GM23338 (cell line): ENCODE measurements at regions not wholly inside any gene's neighbourhood (a gene's known extent, or its start where the extent isn't known, plus 50 kb on each side); places are given as distances from the start of the nearest gene placed in this dataset.

Source experiments
- ATAC-seq: fragments of 200-7000 bp; cut with Tn5 transposase; 3 replicates; pipeline ENCODE4 v1.9.1; 2020
- DNase-seq: peaks from one replicate; pipeline ENCODE4 v3.0.0-alpha.2; 2015; ENCODE audit warnings: low spot score
- H2AFZ ChIP-seq: fragments of 200-600 bp; sonication (generic); 2 replicates; pipeline ENCODE4 v1.8.0; 2016; ENCODE audit warnings: antibody characterized with exemption, mild to moderate bottlenecking, moderate library complexity
- H3F3A ChIP-seq: fragments of 200-600 bp; sonication (generic); replicated peaks from 2 replicates; pipeline ENCODE4 v1.8.0; 2017; ENCODE audit warnings: antibody characterized with exemption, mixed run types, low read depth
- H3K27ac ChIP-seq: fragments of 200-600 bp; sonication (generic); 2 replicates; pipeline ENCODE4 v1.6.1; 2016; ENCODE audit warnings: low read depth
- H3K27me3 ChIP-seq: fragments of 200-600 bp; sonication (generic); 2 replicates; pipeline ENCODE4 v1.8.0; 2016; ENCODE audit warnings: mild to moderate bottlenecking, mixed run types, moderate library complexity; ENCODE audit not compliant: insufficient read depth
- H3K36me3 ChIP-seq: fragments of 200-600 bp; sonication (generic); 2 replicates; pipeline ENCODE4 v1.8.0; 2016; ENCODE audit warnings: mild to moderate bottlenecking; ENCODE audit not compliant: insufficient read depth
- H3K4me1 ChIP-seq: fragments of 200-600 bp; sonication (generic); 2 replicates; pipeline ENCODE4 v1.8.0; 2016; ENCODE audit warnings: mild to moderate bottlenecking, moderate library complexity; ENCODE audit not compliant: insufficient read depth
- H3K4me2 ChIP-seq: fragments of 200-600 bp; sonication (generic); 2 replicates; pipeline ENCODE4 v1.7.1; 2017; ENCODE audit warnings: mixed run types
- H3K4me3 ChIP-seq: fragments of 200-600 bp; sonication (generic); 2 replicates; pipeline ENCODE4 v1.6.1; 2016; ENCODE audit warnings: mixed run types
- H3K79me2 ChIP-seq: fragments of 200-600 bp; sonication (generic); replicated peaks from 2 replicates; pipeline ENCODE4 v1.8.0; 2017; ENCODE audit warnings: mild to moderate bottlenecking; ENCODE audit not compliant: insufficient read depth
- H3K9me2 ChIP-seq: fragments of 200-600 bp; sonication (generic); 2 replicates; pipeline ENCODE4 v1.8.0; 2017; ENCODE audit not compliant: insufficient read depth
- H4K20me1 ChIP-seq: fragments of 200-600 bp; sonication (generic); replicated peaks from 2 replicates; pipeline ENCODE4 v1.8.0; 2017; ENCODE audit warnings: mild to moderate bottlenecking; ENCODE audit not compliant: insufficient read depth
- H3K27ac Mint-ChIP-seq: 2 replicates; pipeline ENCODE4 v1.8.0; 2020; ENCODE audit warnings: inconsistent platforms, mild to moderate bottlenecking, moderate library complexity, mixed read lengths
- H3K27me3 Mint-ChIP-seq: 3 replicates; pipeline ENCODE4 v1.8.0; 2022; ENCODE audit warnings: low read depth, mild to moderate bottlenecking, moderate library complexity, mixed read lengths, inconsistent platforms; ENCODE audit not compliant: insufficient read depth, poor library complexity
- H3K36me3 Mint-ChIP-seq: 3 replicates; pipeline ENCODE4 v1.8.0; 2021; ENCODE audit warnings: low read depth, mild to moderate bottlenecking, inconsistent platforms, moderate library complexity, mixed read lengths
- H3K4me1 Mint-ChIP-seq: 3 replicates; pipeline ENCODE4 v1.8.0; 2020; ENCODE audit warnings: mild to moderate bottlenecking, inconsistent platforms, mixed read lengths
- H3K4me3 Mint-ChIP-seq: 3 replicates; pipeline ENCODE4 v1.8.0; 2021; ENCODE audit warnings: moderate library complexity, mild to moderate bottlenecking, inconsistent platforms, mixed read lengths
- H3K9me3 Mint-ChIP-seq: 3 replicates; pipeline ENCODE4 v1.8.0; 2020; ENCODE audit warnings: moderate library complexity, mild to moderate bottlenecking, inconsistent platforms, mixed read lengths
- CREB1 ChIP-seq: fragments of 250-450 bp; sonication (Bioruptor Pico); IDR thresholded peaks from 2 replicates; pipeline ENCODE4 v1.5.0; 2020; ENCODE audit warnings: low read depth, mild to moderate bottlenecking, moderate library complexity
- CTCF ChIP-seq, 2 experiments: fragments of 200-600 bp in 1 of 2; sonication (generic) in 1 of 2; conservative IDR thresholded peaks; 2 replicates each; pipeline versions ENCODE4 v1.5.1 to v1.6.1; 2016 to 2017; ENCODE audit warnings: antibody characterized with exemption in 2 of 2, low read depth in 2 of 2, mild to moderate bottlenecking in 2 of 2, moderate library complexity in 1 of 2
- EZH2 ChIP-seq: fragments of 200-600 bp; sonication (generic); IDR thresholded peaks from one replicate; pipeline ENCODE4 v1.8.0; 2017; ENCODE audit warnings: antibody characterized with exemption, mild to moderate bottlenecking, low read depth; ENCODE audit not compliant: unreplicated experiment
- EZH2phosphoT487 ChIP-seq: fragments of 200-600 bp; sonication (generic); IDR thresholded peaks from one replicate; pipeline ENCODE4 v1.8.1; 2018; ENCODE audit warnings: antibody characterized with exemption; ENCODE audit not compliant: unreplicated experiment
- JUNB ChIP-seq: IDR thresholded peaks from one replicate; pipeline ENCODE4 v1.6.1; 2016; ENCODE audit warnings: antibody characterized with exemption; ENCODE audit not compliant: unreplicated experiment
- NANOG ChIP-seq: IDR thresholded peaks from 2 replicates; pipeline ENCODE4 v1.6.1; 2016; ENCODE audit warnings: antibody characterized with exemption, borderline replicate concordance
- POLR2AphosphoS5 ChIP-seq: IDR thresholded peaks from 2 replicates; pipeline ENCODE4 v1.6.1; 2016; ENCODE audit warnings: antibody characterized with exemption, low read depth
- REST ChIP-seq: IDR thresholded peaks from one replicate; pipeline ENCODE4 v1.6.1; 2018; ENCODE audit warnings: antibody characterized with exemption; ENCODE audit not compliant: unreplicated experiment
- STAT1 ChIP-seq: IDR thresholded peaks from one replicate; pipeline ENCODE4 v1.6.1; 2016; ENCODE audit warnings: antibody characterized with exemption; ENCODE audit not compliant: unreplicated experiment

GRCh38 chr22:22178355-22178965 is 66.1 kb upstream of the VPREB1 start:
- H3K27me3 ChIP-seq, result peaks cover 98% of the 10 kb centered on the region

More at GRCh38 chr22:22178355-22178965, 66.1 kb upstream of the VPREB1 start:
- Mint-ChIP-seq H3K27ac (no peak overlapping the region), H3K4me1 (no peaks in the 10 kb centered on the region; the same call in 1 of the 3 replicates), H3K36me3 (no peaks in the 10 kb centered on the region), H3K9me3 (no peaks in the 10 kb centered on the region; the same call in 2 of the 3 replicates), H3K27me3 (peaks cover 98% of the 10 kb centered on the region), H3K4me3 (no peak overlapping the region)
- TF ChIP-seq CREB1 (CRISPR knock-in tag), result no peak
- TF ChIP-seq STAT1, result no peak
- no peak for TF ChIP-seq EZH2
- no peak for TF ChIP-seq POLR2AphosphoS5
- TF ChIP-seq EZH2phosphoT487, result no peak
- no peak for TF ChIP-seq JUNB
- no peak for TF ChIP-seq REST
- no peak for TF ChIP-seq CTCF (conservative IDR thresholded peaks at IDR 0.05; ENCODE audit: low read depth in 2 of 2)
- no peak for TF ChIP-seq NANOG
- ATAC-seq (no peak), DNase-seq (no peak)
- H3K36me3 ChIP-seq, result no peaks in the 10 kb centered on the region
- H3K4me3 ChIP-seq, result no peak overlapping the region
- no peaks in the 10 kb centered on the region for H3K4me1 ChIP-seq
- H3K9me2 ChIP-seq, result no peaks in the 10 kb centered on the region
- no peak overlapping the region for H2AFZ ChIP-seq
- H3K27ac ChIP-seq, result no peak overlapping the region
- no peaks in the 10 kb centered on the region for H3F3A ChIP-seq
- no peak overlapping the region for H3K4me2 ChIP-seq
- peaks cover 12% of the 10 kb centered on the region; the same call in 1 of the 2 replicates for H4K20me1 ChIP-seq
- H3K79me2 ChIP-seq, result no peaks in the 10 kb centered on the region
